ENCODE measurements at regions not wholly inside any gene's neighbourhood (a gene's known extent, or its start where the extent isn't known, plus 50 kb on each side); places are given as distances from the start of the nearest gene placed in this dataset.
A peak's percentile ranks its signal among the peaks of the same experiment; 100 is the strongest.

- H3K36me3 ChIP-seq (ENCODE audit: control insufficient read depth in 4 of 4, insufficient read depth in 3 of 4, low read depth in 1 of 4, low read length in 3 of 4), result no peaks in the 10 kb centered on the region
- no peak overlapping the region for H3K9ac ChIP-seq (ENCODE audit: low read depth in 1 of 2, low read length in 2 of 2)
- DNase-seq (ENCODE audit: low spot score), result no peak
- H3K27ac ChIP-seq (ENCODE audit: low read depth in 1 of 2, low read length in 2 of 2), result no peak overlapping the region
- no peaks in the 10 kb centered on the region for H3K9me3 ChIP-seq (ENCODE audit: control insufficient read depth in 4 of 4, low read length in 3 of 4)
- no peak overlapping the region for H3K4me3 ChIP-seq (ENCODE audit: low read depth in 1 of 3, low read length in 3 of 3)
- TF ChIP-seq HNF4A (conservative IDR thresholded peaks at IDR 0.05) (no peak), NR2F2 (IDR thresholded peaks at IDR 0.05) (peak; percentile 71), RAD21 (IDR thresholded peaks at IDR 0.05) (peak in 1 of 2 donors; percentile 30)
- 39% methylated on average over 2 of the region's 2 CpGs for WGBS
- peaks cover 0 to 2% (median 0%) of the 10 kb centered on the region in 4 donors for H3K27me3 ChIP-seq (ENCODE audit: control insufficient read depth in 4 of 4, insufficient read depth in 4 of 4, low read length in 3 of 4)
- no peaks in the 10 kb centered on the region for H3K4me1 ChIP-seq (ENCODE audit: control insufficient read depth in 4 of 4, insufficient read depth in 4 of 4, low read length in 3 of 4)
These were observed 897.2 kb downstream of the DIAPH3 start for GRCh38 chr13:59266478-59267063.

GRCh38 chr13:59269476-59269875 is 894.3 kb downstream of the DIAPH3 start:
- Histone ChIP-seq H3K36me3 (ENCODE audit: control insufficient read depth in 4 of 4, insufficient read depth in 3 of 4, low read depth in 1 of 4, low read length in 3 of 4) (no peaks in the 10 kb centered on the region), H3K4me1 (ENCODE audit: control insufficient read depth in 4 of 4, insufficient read depth in 4 of 4, low read length in 3 of 4) (no peaks in the 10 kb centered on the region), H3K9me3 (ENCODE audit: control insufficient read depth in 4 of 4, low read length in 3 of 4) (peaks cover 0 to 4% (median 0%) of the 10 kb centered on the region in 4 donors), H3K4me3 (ENCODE audit: low read depth in 1 of 3, low read length in 3 of 3) (no peak overlapping the region), H3K9ac (ENCODE audit: low read depth in 1 of 2, low read length in 2 of 2) (no peak overlapping the region), H3K27ac (ENCODE audit: low read depth in 1 of 2, low read length in 2 of 2) (no peak overlapping the region), H3K27me3 (ENCODE audit: control insufficient read depth in 4 of 4, insufficient read depth in 4 of 4, low read length in 3 of 4) (peaks cover 0 to 3% (median 1%) of the 10 kb centered on the region in 4 donors)
- DNase-seq (ENCODE audit: low spot score), result no peak
- TF ChIP-seq HNF4G (IDR thresholded peaks at IDR 0.05), result no peak
- TF ChIP-seq JUND (IDR thresholded peaks at IDR 0.05), result no peak
- WGBS, result 73% methylated on average over 2 of the region's 2 CpGs

GRCh38 chr13:59270327-59270726 is 893.4 kb downstream of the DIAPH3 start:
- H3K4me3 ChIP-seq (ENCODE audit: low read depth in 1 of 3, low read length in 3 of 3), result no peak overlapping the region
- TF ChIP-seq RXRA (IDR thresholded peaks at IDR 0.05) (peak in 1 of 2 donors; percentile 21), FOXA1 (IDR thresholded peaks at IDR 0.05) (no peak)
- H3K27ac ChIP-seq (ENCODE audit: low read depth in 1 of 2, low read length in 2 of 2), result no peak overlapping the region
- H3K4me1 ChIP-seq (ENCODE audit: control insufficient read depth in 4 of 4, insufficient read depth in 4 of 4, low read length in 3 of 4), result no peaks in the 10 kb centered on the region
- no peak overlapping the region for H3K9ac ChIP-seq (ENCODE audit: low read depth in 1 of 2, low read length in 2 of 2)
- H3K27me3 ChIP-seq (ENCODE audit: control insufficient read depth in 4 of 4, insufficient read depth in 4 of 4, low read length in 3 of 4), result peaks cover 0 to 3% (median 0%) of the 10 kb centered on the region in 4 donors
- H3K36me3 ChIP-seq (ENCODE audit: control insufficient read depth in 4 of 4, insufficient read depth in 3 of 4, low read depth in 1 of 4, low read length in 3 of 4), result no peaks in the 10 kb centered on the region
- DNase-seq (ENCODE audit: low spot score), result no peak
- H3K9me3 ChIP-seq (ENCODE audit: control insufficient read depth in 4 of 4, low read length in 3 of 4), result peaks cover 0 to 4% (median 0%) of the 10 kb centered on the region in 4 donors

- WGBS, result 15% methylated on average over 1 of the region's 1 CpG
- H3K9ac ChIP-seq (ENCODE audit: low read depth in 1 of 2, low read length in 2 of 2), result no peak overlapping the region
- H3K27ac ChIP-seq (ENCODE audit: low read depth in 1 of 2, low read length in 2 of 2), result no peak overlapping the region
- DNase-seq (ENCODE audit: low spot score), result no peak
- peaks cover 0 to 4% (median 0%) of the 10 kb centered on the region in 4 donors for H3K9me3 ChIP-seq (ENCODE audit: control insufficient read depth in 4 of 4, low read length in 3 of 4)
- H3K4me1 ChIP-seq (ENCODE audit: control insufficient read depth in 4 of 4, insufficient read depth in 4 of 4, low read length in 3 of 4), result no peaks in the 10 kb centered on the region
- no peaks in the 10 kb centered on the region for H3K36me3 ChIP-seq (ENCODE audit: control insufficient read depth in 4 of 4, insufficient read depth in 3 of 4, low read depth in 1 of 4, low read length in 3 of 4)
- peaks cover 0 to 3% (median 0%) of the 10 kb centered on the region in 4 donors for H3K27me3 ChIP-seq (ENCODE audit: control insufficient read depth in 4 of 4, insufficient read depth in 4 of 4, low read length in 3 of 4)
- no peak overlapping the region for H3K4me3 ChIP-seq (ENCODE audit: low read depth in 1 of 3, low read length in 3 of 3)
- no peak for TF ChIP-seq ZBTB33 (IDR thresholded peaks at IDR 0.05)
- TF ChIP-seq RAD21 (IDR thresholded peaks at IDR 0.05), result no peak
- TF ChIP-seq CTCF (IDR thresholded peaks at IDR 0.05; ENCODE audit: low read depth, low read length, missing input control), result no peak
- no peak for TF ChIP-seq YY1 (IDR thresholded peaks at IDR 0.05)
- TF ChIP-seq REST (IDR thresholded peaks at IDR 0.05), result no peak
- TF ChIP-seq FOXA1 (IDR thresholded peaks at IDR 0.05), result no peak
- no peak for TF ChIP-seq GABPA (IDR thresholded peaks at IDR 0.05 in 1 of 2, conservative IDR thresholded peaks at IDR 0.05 in 1 of 2)
- no peak for TF ChIP-seq EGR1 (IDR thresholded peaks at IDR 0.05; ENCODE audit: low read depth in 2 of 2)
- no peak for TF ChIP-seq HNF4G (IDR thresholded peaks at IDR 0.05)
- TF ChIP-seq RXRA (IDR thresholded peaks at IDR 0.05), result no peak
- no peak for TF ChIP-seq FOXA2 (IDR thresholded peaks at IDR 0.05)
- TF ChIP-seq HNF4A (conservative IDR thresholded peaks at IDR 0.05), result no peak
- no peak for TF ChIP-seq TAF1 (conservative IDR thresholded peaks at IDR 0.05)
- no peak for TF ChIP-seq NR2F2 (IDR thresholded peaks at IDR 0.05)
These were observed 888.6 kb downstream of the DIAPH3 start for GRCh38 chr13:59274958-59275727.
